Liver (tissue), 8 donors: ENCODE measurements at regions not wholly inside any gene's neighbourhood (a gene's known extent, or its start where the extent isn't known, plus 50 kb on each side); places are given as distances from the start of the nearest gene placed in this dataset.

ENCODE experiments used
- DNase-seq: peaks from one replicate; pipeline ENCODE4 v3.0.0-alpha.2; 2017; ENCODE audit warnings: low spot score
- H3K27ac ChIP-seq, 2 donors: one replicate each; pipeline ENCODE4 v1.7.0; 2013; ENCODE audit warnings: inconsistent platforms in 2 of 2, low read length in 2 of 2, control low read depth in 1 of 2, low read depth in 1 of 2, mild to moderate bottlenecking in 1 of 2
- H3K27me3 ChIP-seq, 4 donors: one replicate each; pipeline versions ENCODE4 v1.6.1 to v1.7.0; 2013; ENCODE audit warnings: low read length in 3 of 4, inconsistent platforms in 1 of 4, mild to moderate bottlenecking in 1 of 4, moderate library complexity in 1 of 4; ENCODE audit not compliant: control insufficient read depth in 4 of 4, insufficient read depth in 4 of 4
- H3K36me3 ChIP-seq, 4 donors: one replicate each; pipeline versions ENCODE4 v1.6.1 to v1.7.0; 2013; ENCODE audit warnings: low read length in 3 of 4, mild to moderate bottlenecking in 3 of 4, low read depth in 1 of 4, moderate library complexity in 1 of 4; ENCODE audit not compliant: control insufficient read depth in 4 of 4, insufficient read depth in 3 of 4
- H3K4me1 ChIP-seq, 4 donors: one replicate each; pipeline versions ENCODE4 v1.6.1 to v1.7.0; 2013; ENCODE audit warnings: low read length in 3 of 4, mild to moderate bottlenecking in 3 of 4, moderate library complexity in 1 of 4; ENCODE audit not compliant: control insufficient read depth in 4 of 4, insufficient read depth in 4 of 4
- H3K4me3 ChIP-seq, 3 donors: one replicate each; pipeline versions ENCODE4 v1.6.1 to v1.7.0; 2013; ENCODE audit warnings: low read length in 3 of 3, control low read depth in 1 of 3, low read depth in 1 of 3, mild to moderate bottlenecking in 1 of 3
- H3K9ac ChIP-seq, 2 donors: one replicate each; pipeline ENCODE4 v1.7.0; 2013; ENCODE audit warnings: low read length in 2 of 2, mild to moderate bottlenecking in 2 of 2, moderate library complexity in 2 of 2, control low read depth in 1 of 2, low read depth in 1 of 2
- H3K9me3 ChIP-seq, 4 donors: one replicate each; pipeline versions ENCODE4 v1.6.1 to v1.7.0; 2013; ENCODE audit warnings: low read length in 3 of 4; ENCODE audit not compliant: control insufficient read depth in 4 of 4
- ATF3 ChIP-seq: IDR thresholded peaks from 2 replicates; pipeline ENCODE4 v1.6.1; 2016; ENCODE audit warnings: antibody characterized with exemption
- CTCF ChIP-seq: fragments of 150-350 bp; IDR thresholded peaks from 2 replicates; pipeline ENCODE4 v1.5.1; 2017; ENCODE audit warnings: improper control_type of control experiment, low read depth, low read length; ENCODE audit not compliant: missing input control
- EGR1 ChIP-seq, 2 donors: IDR thresholded peaks; 2 replicates each; pipeline ENCODE4 v1.6.1; 2016 to 2018; ENCODE audit warnings: antibody characterized with exemption in 2 of 2, low read depth in 2 of 2
- FOXA1 ChIP-seq: IDR thresholded peaks from 2 replicates; pipeline ENCODE4 v1.6.1; 2016; ENCODE audit warnings: antibody characterized with exemption
- FOXA2 ChIP-seq: IDR thresholded peaks from 2 replicates; pipeline ENCODE4 v1.6.1; 2016; ENCODE audit warnings: antibody characterized with exemption
- GABPA ChIP-seq, 2 donors: IDR thresholded peaks in 1 of 2; conservative IDR thresholded peaks in 1 of 2; 2 replicates each; pipeline ENCODE4 v1.6.1; 2016; ENCODE audit warnings: antibody characterized with exemption in 2 of 2, mild to moderate bottlenecking in 1 of 2, moderate library complexity in 1 of 2
- HNF4A ChIP-seq, 2 donors: conservative IDR thresholded peaks; 2 replicates each; pipeline ENCODE4 v1.6.1; 2016; ENCODE audit warnings: antibody characterized with exemption in 2 of 2, mild to moderate bottlenecking in 2 of 2
- HNF4G ChIP-seq: IDR thresholded peaks from 2 replicates; pipeline ENCODE4 v1.6.1; 2016; ENCODE audit warnings: antibody characterized with exemption
- JUND ChIP-seq, 2 donors: IDR thresholded peaks; 2 replicates each; pipeline ENCODE4 v1.6.1; 2016; ENCODE audit warnings: antibody characterized with exemption in 2 of 2
- NR2F2 ChIP-seq: IDR thresholded peaks from 2 replicates; pipeline ENCODE4 v1.6.1; 2016; ENCODE audit warnings: antibody characterized with exemption
- RAD21 ChIP-seq, 2 donors: IDR thresholded peaks; 2 replicates each; pipeline ENCODE4 v1.6.1; 2016; ENCODE audit warnings: antibody characterized with exemption in 2 of 2, mild to moderate bottlenecking in 2 of 2
- RXRA ChIP-seq, 2 donors: IDR thresholded peaks; 2 replicates each; pipeline ENCODE4 v1.6.1; 2017 to 2018; ENCODE audit warnings: antibody characterized with exemption in 2 of 2, mild to moderate bottlenecking in 1 of 2
- SP1 ChIP-seq: IDR thresholded peaks from 2 replicates; pipeline ENCODE4 v1.6.1; 2018; ENCODE audit warnings: antibody characterized with exemption, mild to moderate bottlenecking
- TAF1 ChIP-seq: conservative IDR thresholded peaks from 2 replicates; pipeline ENCODE4 v1.6.1; 2016; ENCODE audit warnings: antibody characterized with exemption, mild to moderate bottlenecking
- YY1 ChIP-seq: IDR thresholded peaks from 2 replicates; pipeline ENCODE4 v1.6.1; 2016; ENCODE audit warnings: antibody characterized with exemption, mild to moderate bottlenecking
- WGBS: extraction: QIAGEN DNeasy Blood & Tissue Kit; methylation state at CpG from one replicate; pipeline ENCODE4 v1.1.7; 2013; 5-methylcytosine and 5-hydroxymethylcytosine counted together
- TF ChIP-seq, protein P1 (sequence below): IDR thresholded peaks from 2 replicates; pipeline ENCODE4 v1.6.1; 2016; ENCODE audit warnings: antibody characterized with exemption
- TF ChIP-seq, protein P2 (sequence below): IDR thresholded peaks from 2 replicates; pipeline ENCODE4 v1.6.1; 2016; ENCODE audit warnings: antibody characterized with exemption
- TF ChIP-seq, protein P3 (sequence below): IDR thresholded peaks from 2 replicates; pipeline ENCODE4 v1.6.1; 2016; ENCODE audit warnings: antibody characterized with exemption, mild to moderate bottlenecking
- donor health status: healthy.
- donor health status: healthy.
- donor health status: healthy.
- donor health status: healthy.
- donor health status: healthy.

GRCh38 chr11:37352485-37352884 is 754.4 kb upstream of the RAG2 start:
- no peak overlapping the region for H3K4me3 ChIP-seq
- no peak for TF ChIP-seq FOXA1
- TF ChIP-seq, protein P1, sequence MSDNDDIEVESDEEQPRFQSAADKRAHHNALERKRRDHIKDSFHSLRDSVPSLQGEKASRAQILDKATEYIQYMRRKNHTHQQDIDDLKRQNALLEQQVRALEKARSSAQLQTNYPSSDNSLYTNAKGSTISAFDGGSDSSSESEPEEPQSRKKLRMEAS: no peak
- TF ChIP-seq, protein P2, sequence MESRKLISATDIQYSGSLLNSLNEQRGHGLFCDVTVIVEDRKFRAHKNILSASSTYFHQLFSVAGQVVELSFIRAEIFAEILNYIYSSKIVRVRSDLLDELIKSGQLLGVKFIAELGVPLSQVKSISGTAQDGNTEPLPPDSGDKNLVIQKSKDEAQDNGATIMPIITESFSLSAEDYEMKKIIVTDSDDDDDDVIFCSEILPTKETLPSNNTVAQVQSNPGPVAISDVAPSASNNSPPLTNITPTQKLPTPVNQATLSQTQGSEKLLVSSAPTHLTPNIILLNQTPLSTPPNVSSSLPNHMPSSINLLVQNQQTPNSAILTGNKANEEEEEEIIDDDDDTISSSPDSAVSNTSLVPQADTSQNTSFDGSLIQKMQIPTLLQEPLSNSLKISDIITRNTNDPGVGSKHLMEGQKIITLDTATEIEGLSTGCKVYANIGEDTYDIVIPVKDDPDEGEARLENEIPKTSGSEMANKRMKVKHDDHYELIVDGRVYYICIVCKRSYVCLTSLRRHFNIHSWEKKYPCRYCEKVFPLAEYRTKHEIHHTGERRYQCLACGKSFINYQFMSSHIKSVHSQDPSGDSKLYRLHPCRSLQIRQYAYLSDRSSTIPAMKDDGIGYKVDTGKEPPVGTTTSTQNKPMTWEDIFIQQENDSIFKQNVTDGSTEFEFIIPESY: no peak
- peak in 1 of 2 donors; percentile 3 for TF ChIP-seq HNF4A (conservative IDR thresholded peaks at IDR 0.05)
- no peak for TF ChIP-seq JUND (IDR thresholded peaks at IDR 0.05)
- TF ChIP-seq EGR1 (IDR thresholded peaks at IDR 0.05; ENCODE audit: low read depth in 2 of 2): no peak
- TF ChIP-seq NR2F2: no peak
- no peak for TF ChIP-seq GABPA (IDR thresholded peaks at IDR 0.05 in 1 of 2, conservative IDR thresholded peaks at IDR 0.05 in 1 of 2)
- no peak for TF ChIP-seq TAF1
- TF ChIP-seq, protein P3, sequence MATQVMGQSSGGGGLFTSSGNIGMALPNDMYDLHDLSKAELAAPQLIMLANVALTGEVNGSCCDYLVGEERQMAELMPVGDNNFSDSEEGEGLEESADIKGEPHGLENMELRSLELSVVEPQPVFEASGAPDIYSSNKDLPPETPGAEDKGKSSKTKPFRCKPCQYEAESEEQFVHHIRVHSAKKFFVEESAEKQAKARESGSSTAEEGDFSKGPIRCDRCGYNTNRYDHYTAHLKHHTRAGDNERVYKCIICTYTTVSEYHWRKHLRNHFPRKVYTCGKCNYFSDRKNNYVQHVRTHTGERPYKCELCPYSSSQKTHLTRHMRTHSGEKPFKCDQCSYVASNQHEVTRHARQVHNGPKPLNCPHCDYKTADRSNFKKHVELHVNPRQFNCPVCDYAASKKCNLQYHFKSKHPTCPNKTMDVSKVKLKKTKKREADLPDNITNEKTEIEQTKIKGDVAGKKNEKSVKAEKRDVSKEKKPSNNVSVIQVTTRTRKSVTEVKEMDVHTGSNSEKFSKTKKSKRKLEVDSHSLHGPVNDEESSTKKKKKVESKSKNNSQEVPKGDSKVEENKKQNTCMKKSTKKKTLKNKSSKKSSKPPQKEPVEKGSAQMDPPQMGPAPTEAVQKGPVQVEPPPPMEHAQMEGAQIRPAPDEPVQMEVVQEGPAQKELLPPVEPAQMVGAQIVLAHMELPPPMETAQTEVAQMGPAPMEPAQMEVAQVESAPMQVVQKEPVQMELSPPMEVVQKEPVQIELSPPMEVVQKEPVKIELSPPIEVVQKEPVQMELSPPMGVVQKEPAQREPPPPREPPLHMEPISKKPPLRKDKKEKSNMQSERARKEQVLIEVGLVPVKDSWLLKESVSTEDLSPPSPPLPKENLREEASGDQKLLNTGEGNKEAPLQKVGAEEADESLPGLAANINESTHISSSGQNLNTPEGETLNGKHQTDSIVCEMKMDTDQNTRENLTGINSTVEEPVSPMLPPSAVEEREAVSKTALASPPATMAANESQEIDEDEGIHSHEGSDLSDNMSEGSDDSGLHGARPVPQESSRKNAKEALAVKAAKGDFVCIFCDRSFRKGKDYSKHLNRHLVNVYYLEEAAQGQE: no peak
- no peak for TF ChIP-seq HNF4G
- TF ChIP-seq YY1: no peak
- peak; percentile 34 for TF ChIP-seq CTCF
- TF ChIP-seq ATF3: no peak
- TF ChIP-seq FOXA2: no peak
- no peak for TF ChIP-seq RXRA (IDR thresholded peaks at IDR 0.05)
- TF ChIP-seq RAD21 (IDR thresholded peaks at IDR 0.05): peak; percentile 75 to 77
- TF ChIP-seq SP1: no peak
- H3K27me3 ChIP-seq: peaks cover 0 to 5% (median 0%) of the 10 kb centered on the region in 4 donors
- H3K9me3 ChIP-seq: no peaks in the 10 kb centered on the region
- no peaks in the 10 kb centered on the region for H3K36me3 ChIP-seq
- no peak for DNase-seq
- WGBS: 52% methylated on average over 3 of the region's 3 CpGs
- no peak overlapping the region for H3K27ac ChIP-seq
- no peaks in the 10 kb centered on the region for H3K4me1 ChIP-seq
- no peak overlapping the region for H3K9ac ChIP-seq
